ENCODE measurements at regions not wholly inside any gene's neighbourhood (a gene's known extent, or its start where the extent isn't known, plus 50 kb on each side); places are given as distances from the start of the nearest gene placed in this dataset.

- no peak for DNase-seq (ENCODE audit: low read depth)
- TF ChIP-seq, protein P1, sequence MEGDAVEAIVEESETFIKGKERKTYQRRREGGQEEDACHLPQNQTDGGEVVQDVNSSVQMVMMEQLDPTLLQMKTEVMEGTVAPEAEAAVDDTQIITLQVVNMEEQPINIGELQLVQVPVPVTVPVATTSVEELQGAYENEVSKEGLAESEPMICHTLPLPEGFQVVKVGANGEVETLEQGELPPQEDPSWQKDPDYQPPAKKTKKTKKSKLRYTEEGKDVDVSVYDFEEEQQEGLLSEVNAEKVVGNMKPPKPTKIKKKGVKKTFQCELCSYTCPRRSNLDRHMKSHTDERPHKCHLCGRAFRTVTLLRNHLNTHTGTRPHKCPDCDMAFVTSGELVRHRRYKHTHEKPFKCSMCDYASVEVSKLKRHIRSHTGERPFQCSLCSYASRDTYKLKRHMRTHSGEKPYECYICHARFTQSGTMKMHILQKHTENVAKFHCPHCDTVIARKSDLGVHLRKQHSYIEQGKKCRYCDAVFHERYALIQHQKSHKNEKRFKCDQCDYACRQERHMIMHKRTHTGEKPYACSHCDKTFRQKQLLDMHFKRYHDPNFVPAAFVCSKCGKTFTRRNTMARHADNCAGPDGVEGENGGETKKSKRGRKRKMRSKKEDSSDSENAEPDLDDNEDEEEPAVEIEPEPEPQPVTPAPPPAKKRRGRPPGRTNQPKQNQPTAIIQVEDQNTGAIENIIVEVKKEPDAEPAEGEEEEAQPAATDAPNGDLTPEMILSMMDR (conservative IDR thresholded peaks at IDR 0.05; ENCODE audit: low read depth, low read length), result no peak
- H3K4me3 ChIP-seq (ENCODE audit: low read depth, low read length), result no peak overlapping the region
These were observed 198.7 kb downstream of the PDGFRA start for GRCh38 chr4:54427826-54428225.

GRCh38 chr4:54428940-54429339 lies 199.8 kb downstream of the PDGFRA start:
- no peak for DNase-seq (ENCODE audit: low read depth)
- H3K4me3 ChIP-seq (ENCODE audit: low read depth, low read length), result no peak overlapping the region
- TF ChIP-seq, protein P1 (conservative IDR thresholded peaks at IDR 0.05; ENCODE audit: low read depth, low read length), result no peak

- TF ChIP-seq, protein P1 (conservative IDR thresholded peaks at IDR 0.05; ENCODE audit: low read depth, low read length), result peak; percentile 50
- DNase-seq (ENCODE audit: low read depth), result no peak
These were observed 204.6 kb downstream of the PDGFRA start for GRCh38 chr4:54433686-54434085.

DNA sequence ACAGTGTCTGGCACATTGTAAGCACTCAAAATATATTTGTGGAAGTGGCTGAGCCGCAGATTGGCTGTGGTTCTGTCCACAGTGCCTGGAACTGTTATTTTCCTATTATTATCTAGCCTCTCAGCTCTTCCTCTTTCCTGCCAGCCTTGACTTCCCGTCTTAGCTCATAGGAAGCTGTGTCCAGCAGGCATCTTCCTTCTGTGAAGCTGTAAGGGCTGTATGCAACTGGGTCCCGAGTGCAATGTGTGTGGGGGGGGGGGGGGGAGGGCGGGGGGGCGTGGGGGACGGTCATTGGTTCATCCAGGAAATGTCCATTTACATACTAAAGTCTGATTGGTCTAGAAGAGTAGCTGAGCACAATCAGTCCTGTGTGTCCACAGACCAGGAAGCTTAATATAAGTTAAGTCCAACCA lies 210.7 kb downstream of the PDGFRA start:
- DNase-seq (ENCODE audit: low read depth), result no peak
- TF ChIP-seq, protein P1 (conservative IDR thresholded peaks at IDR 0.05; ENCODE audit: low read depth, low read length), result no peak
- H3K4me3 ChIP-seq (ENCODE audit: low read depth, low read length), result no peak overlapping the region

More at GRCh38 chr4:54433686-54434085, 204.6 kb downstream of the PDGFRA start:
- H3K4me3 ChIP-seq (ENCODE audit: low read depth, low read length), result no peak overlapping the region

GRCh38 chr4:54440394-54441136 lies 211.5 kb downstream of the PDGFRA start:
- TF ChIP-seq, protein P1 (conservative IDR thresholded peaks at IDR 0.05; ENCODE audit: low read depth, low read length), result peak; percentile 59
- H3K4me3 ChIP-seq (ENCODE audit: low read depth, low read length), result no peak overlapping the region
- DNase-seq (ENCODE audit: low read depth), result no peak

- no peak overlapping the region for H3K4me3 ChIP-seq (ENCODE audit: low read depth, low read length)
- DNase-seq (ENCODE audit: low read depth), result no peak
- TF ChIP-seq, protein P1 (conservative IDR thresholded peaks at IDR 0.05; ENCODE audit: low read depth, low read length), result no peak
These were observed 211.9 kb upstream of the KIT start for GRCh38 chr4:54445866-54446265.

DNA sequence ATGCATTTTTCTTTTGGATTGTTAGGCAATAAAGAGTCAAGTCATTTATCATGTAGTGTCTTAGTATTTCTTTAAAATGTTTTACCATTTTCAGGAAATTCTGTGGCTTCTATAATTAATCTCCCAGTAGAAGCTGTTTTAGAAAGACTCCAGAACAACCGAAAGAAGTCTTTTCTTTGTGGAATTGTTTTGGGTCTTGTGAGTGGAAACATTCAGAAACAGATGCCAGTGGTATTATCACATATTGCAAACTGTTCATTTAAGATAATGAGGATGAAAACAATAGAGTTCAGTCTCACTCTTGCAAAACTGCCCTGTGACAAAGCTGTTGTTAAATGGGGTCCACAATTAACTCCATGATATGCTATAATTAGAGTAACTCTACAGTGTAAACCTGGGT lies 211.2 kb upstream of the KIT start:
- no peak overlapping the region for H3K4me3 ChIP-seq (ENCODE audit: low read depth, low read length)
- no peak for DNase-seq (ENCODE audit: low read depth)
- TF ChIP-seq, protein P1 (conservative IDR thresholded peaks at IDR 0.05; ENCODE audit: low read depth, low read length), result no peak
